DMS114 treated with DMSO at 0.1 percent for 48 hours (cell line): ENCODE measurements at regions not wholly inside any gene's neighbourhood (a gene's known extent, or its start where the extent isn't known, plus 50 kb on each side); places are given as distances from the start of the nearest gene placed in this dataset.

Experiments
- DNase-seq: peaks from one replicate; lab custom pipeline; 2025; ENCODE audit not compliant: unreplicated experiment; lab: John Stamatoyannopoulos, UW

GRCh38 chr20:50400705-50401586, 109.2 kb upstream of the PTPN1 start:
- no peak for DNase-seq

GRCh38 chr20:50401587-50402418, 108.4 kb upstream of the PTPN1 start:
- DNase-seq: no peak

GRCh38 chr20:50403565-50404418, 106.4 kb upstream of the PTPN1 start:
- no peak for DNase-seq

- no peak for DNase-seq
Observed at GRCh38 chr20:50404419-50405234, 105.6 kb upstream of the PTPN1 start.

GRCh38 chr20:50405235-50405914, 104.8 kb upstream of the PTPN1 start:
- no peak for DNase-seq

- DNase-seq: no peak
Observed at GRCh38 chr20:50405915-50406609, 104.1 kb upstream of the PTPN1 start.

GRCh38 chr20:50406610-50407136, 103.5 kb upstream of the PTPN1 start:
- no peak for DNase-seq

- DNase-seq: no peak
Observed at GRCh38 chr20:50408526-50409364, 101.4 kb upstream of the PTPN1 start.

GRCh38 chr20:50409495-50409894, 100.7 kb upstream of the PTPN1 start:
- DNase-seq: no peak

- no peak for DNase-seq
Observed at GRCh38 chr20:50410343-50410742, 99.8 kb upstream of the PTPN1 start.

GRCh38 chr20:50412069-50412468, 98.1 kb upstream of the PTPN1 start:
- DNase-seq: no peak

GRCh38 chr20:50412499-50412898, 97.7 kb upstream of the PTPN1 start:
- no peak for DNase-seq

GRCh38 chr20:50413088-50413500, 97.1 kb upstream of the PTPN1 start:
- no peak for DNase-seq

- no peak for DNase-seq
Observed at GRCh38 chr20:50415021-50415515, 95.1 kb upstream of the PTPN1 start.

GRCh38 chr20:50415516-50416268, 94.5 kb upstream of the PTPN1 start:
- no peak for DNase-seq

GRCh38 chr20:50416269-50417022, 93.7 kb upstream of the PTPN1 start:
- DNase-seq: no peak

GRCh38 chr20:50417023-50417329, 93.2 kb upstream of the PTPN1 start:
- DNase-seq: no peak
